Breast epithelium (tissue), 3 donors: ENCODE measurements at regions not wholly inside any gene's neighbourhood (a gene's known extent, or its start where the extent isn't known, plus 50 kb on each side); places are given as distances from the start of the nearest gene placed in this dataset.
"Not testable (repeated sequence)": the region's sequence is repeated elsewhere in the genome, so short reads cannot be mapped to it uniquely, and the experiment has no call there.

Experiments
- POLR2A ChIP-seq: fragments of 450-650 bp; IDR thresholded peaks from one replicate; pipeline ENCODE4 v1.6.1; 2016; ENCODE audit warnings: antibody characterized with exemption, mild to moderate bottlenecking, moderate library complexity
- TF ChIP-seq, protein P1 (sequence below), 3 donors: fragments of 450-650 bp; IDR thresholded peaks; one replicate each; pipeline ENCODE4 v1.5.1; 2016 to 2017; ENCODE audit warnings: antibody characterized with exemption in 3 of 3, mild to moderate bottlenecking in 3 of 3, moderate library complexity in 3 of 3

- TF ChIP-seq, protein P1, sequence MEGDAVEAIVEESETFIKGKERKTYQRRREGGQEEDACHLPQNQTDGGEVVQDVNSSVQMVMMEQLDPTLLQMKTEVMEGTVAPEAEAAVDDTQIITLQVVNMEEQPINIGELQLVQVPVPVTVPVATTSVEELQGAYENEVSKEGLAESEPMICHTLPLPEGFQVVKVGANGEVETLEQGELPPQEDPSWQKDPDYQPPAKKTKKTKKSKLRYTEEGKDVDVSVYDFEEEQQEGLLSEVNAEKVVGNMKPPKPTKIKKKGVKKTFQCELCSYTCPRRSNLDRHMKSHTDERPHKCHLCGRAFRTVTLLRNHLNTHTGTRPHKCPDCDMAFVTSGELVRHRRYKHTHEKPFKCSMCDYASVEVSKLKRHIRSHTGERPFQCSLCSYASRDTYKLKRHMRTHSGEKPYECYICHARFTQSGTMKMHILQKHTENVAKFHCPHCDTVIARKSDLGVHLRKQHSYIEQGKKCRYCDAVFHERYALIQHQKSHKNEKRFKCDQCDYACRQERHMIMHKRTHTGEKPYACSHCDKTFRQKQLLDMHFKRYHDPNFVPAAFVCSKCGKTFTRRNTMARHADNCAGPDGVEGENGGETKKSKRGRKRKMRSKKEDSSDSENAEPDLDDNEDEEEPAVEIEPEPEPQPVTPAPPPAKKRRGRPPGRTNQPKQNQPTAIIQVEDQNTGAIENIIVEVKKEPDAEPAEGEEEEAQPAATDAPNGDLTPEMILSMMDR (IDR thresholded peaks at IDR 0.05), result not testable (repeated sequence)
- TF ChIP-seq POLR2A, result not testable (repeated sequence)
Measured at GRCh38 chrX:134071899-134072298, 86.5 kb upstream of the GPC3 start.
